ENCODE measurements at regions not wholly inside any gene's neighbourhood (a gene's known extent, or its start where the extent isn't known, plus 50 kb on each side); places are given as distances from the start of the nearest gene placed in this dataset.

- TF ChIP-seq CTCF (IDR thresholded peaks at IDR 0.05) (no peak), POLR2AphosphoS5 (IDR thresholded peaks at IDR 0.05) (no peak)
Measured at GRCh38 chr3:156024904-156025533, 95.4 kb upstream of the KCNAB1 start.
